Transverse colon (tissue), 4 donors: ENCODE measurements at regions not wholly inside any gene's neighbourhood (a gene's known extent, or its start where the extent isn't known, plus 50 kb on each side); places are given as distances from the start of the nearest gene placed in this dataset.

Source experiments
- EP300 ChIP-seq: sonication (generic); formaldehyde crosslinking; IDR thresholded peaks from one replicate; pipeline ENCODE4 v1.6.1; 2017; ENCODE audit warnings: antibody characterized with exemption, low read depth
- POLR2A ChIP-seq: fragments of 450-650 bp; IDR thresholded peaks from one replicate; pipeline ENCODE4 v1.6.1; 2016; ENCODE audit warnings: antibody characterized with exemption, mild to moderate bottlenecking, moderate library complexity
- POLR2AphosphoS5 ChIP-seq, 3 donors: sonication (generic); formaldehyde crosslinking; IDR thresholded peaks; one replicate each; pipeline ENCODE4 v1.6.1; 2016; ENCODE audit warnings: antibody characterized with exemption in 3 of 3
- TF ChIP-seq, protein P1 (sequence below), 5 experiments: fragments of 200-600 bp in 3 of 5; fragments of 450-650 bp in 2 of 5; sonication (generic) in 3 of 5; IDR thresholded peaks; 1 replicate in 2 of 5; 2 replicates in 3 of 5; pipeline ENCODE4 v1.5.1; 2016 to 2017; ENCODE audit warnings: antibody characterized with exemption in 5 of 5, inconsistent platforms in 3 of 5, mild to moderate bottlenecking in 2 of 5, moderate library complexity in 1 of 5

- TF ChIP-seq, protein P1, sequence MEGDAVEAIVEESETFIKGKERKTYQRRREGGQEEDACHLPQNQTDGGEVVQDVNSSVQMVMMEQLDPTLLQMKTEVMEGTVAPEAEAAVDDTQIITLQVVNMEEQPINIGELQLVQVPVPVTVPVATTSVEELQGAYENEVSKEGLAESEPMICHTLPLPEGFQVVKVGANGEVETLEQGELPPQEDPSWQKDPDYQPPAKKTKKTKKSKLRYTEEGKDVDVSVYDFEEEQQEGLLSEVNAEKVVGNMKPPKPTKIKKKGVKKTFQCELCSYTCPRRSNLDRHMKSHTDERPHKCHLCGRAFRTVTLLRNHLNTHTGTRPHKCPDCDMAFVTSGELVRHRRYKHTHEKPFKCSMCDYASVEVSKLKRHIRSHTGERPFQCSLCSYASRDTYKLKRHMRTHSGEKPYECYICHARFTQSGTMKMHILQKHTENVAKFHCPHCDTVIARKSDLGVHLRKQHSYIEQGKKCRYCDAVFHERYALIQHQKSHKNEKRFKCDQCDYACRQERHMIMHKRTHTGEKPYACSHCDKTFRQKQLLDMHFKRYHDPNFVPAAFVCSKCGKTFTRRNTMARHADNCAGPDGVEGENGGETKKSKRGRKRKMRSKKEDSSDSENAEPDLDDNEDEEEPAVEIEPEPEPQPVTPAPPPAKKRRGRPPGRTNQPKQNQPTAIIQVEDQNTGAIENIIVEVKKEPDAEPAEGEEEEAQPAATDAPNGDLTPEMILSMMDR (IDR thresholded peaks at IDR 0.05) = no peak
- TF ChIP-seq POLR2AphosphoS5 (IDR thresholded peaks at IDR 0.05) = no peak
- TF ChIP-seq POLR2A = no peak
- TF ChIP-seq EP300 = no peak
Observed at GRCh38 chr9:6096821-6097220, 81.4 kb upstream of the RANBP6 start.
